NB4 (cell line): ENCODE measurements at regions not wholly inside any gene's neighbourhood (a gene's known extent, or its start where the extent isn't known, plus 50 kb on each side); places are given as distances from the start of the nearest gene placed in this dataset.

Experiments used
- CTCF ChIP-seq: IDR thresholded peaks from one replicate; pipeline ENCODE4 v1.5.1; 2012; ENCODE audit warnings: low read depth, low read length
- MAX ChIP-seq: IDR thresholded peaks from 2 replicates; pipeline ENCODE4 v1.6.1; 2011; ENCODE audit warnings: low read depth, low read length
- POLR2A ChIP-seq: IDR thresholded peaks from 2 replicates; pipeline ENCODE4 v1.6.1; 2011; ENCODE audit warnings: mild to moderate bottlenecking; ENCODE audit not compliant: insufficient read length; ENCODE audit errors: extremely low read depth

- TF ChIP-seq CTCF (no peak), POLR2A (no peak), MAX (no peak)
Measured at GRCh38 chr3:176190755-176191154, 1006.5 kb downstream of the TBL1XR1 start.
